ENCODE measurements at regions not wholly inside any gene's neighbourhood (a gene's known extent, or its start where the extent isn't known, plus 50 kb on each side); places are given as distances from the start of the nearest gene placed in this dataset.

- no peak overlapping the region for H3K27ac ChIP-seq (ENCODE audit: insufficient read depth, low read depth, low read length)
- intact Hi-C loops (cut with micrococcal nuclease), result no loop called here
- DNase-seq (ENCODE audit: low read depth, low spot score) (peak; percentile 42), FAIRE-seq (no peak)
- POLR2A ChIA-PET, result no interaction called here
- dilution Hi-C loops (cut with MboI; ENCODE audit: extremely low pct_ligation_motif_present, low sequenced_read_pairs), result no loop called here
- CTCF ChIA-PET, result interaction anchor here (1.1 kb wide), 1 partner anchor 14 kb away, joined by 4 read pairs; no protein-coding TSS in a partner anchor
- H3K27me3 ChIP-seq (ENCODE audit: control insufficient read depth in 2 of 2, insufficient read depth in 2 of 2, low read length in 2 of 2), result no peaks in the 10 kb centered on the region
- H3K4me2 ChIP-seq (ENCODE audit: insufficient read depth, low read length), result no peak overlapping the region
- no peaks in the 10 kb centered on the region for H3K9me1 ChIP-seq (replicated peaks; ENCODE audit: control insufficient read depth, extremely low read depth, insufficient read depth, low read length)
- TF ChIP-seq MYC (IDR thresholded peaks at IDR 0.05; ENCODE audit: low read depth, low read length), result no peak
- no peak for TF ChIP-seq FOS (IDR thresholded peaks at IDR 0.05; ENCODE audit: borderline replicate concordance, insufficient read depth, low read length)
- TF ChIP-seq JUN (IDR thresholded peaks at IDR 0.05; ENCODE audit: borderline replicate concordance, insufficient read depth, insufficient read length, low read depth), result no peak
- TF ChIP-seq EZH2 (IDR thresholded peaks at IDR 0.05; ENCODE audit: borderline replicate concordance, low read depth, low read length, severe bottlenecking), result no peak
- no peak for TF ChIP-seq POLR2A (IDR thresholded peaks at IDR 0.05; ENCODE audit: low read depth, low read length)
- no peak for TF ChIP-seq GATA2 (IDR thresholded peaks at IDR 0.05; ENCODE audit: insufficient read depth, insufficient read length, low read depth, low read length)
- TF ChIP-seq MAX (IDR thresholded peaks at IDR 0.05; ENCODE audit: insufficient read depth, insufficient read length), result no peak
- TF ChIP-seq, protein P1, sequence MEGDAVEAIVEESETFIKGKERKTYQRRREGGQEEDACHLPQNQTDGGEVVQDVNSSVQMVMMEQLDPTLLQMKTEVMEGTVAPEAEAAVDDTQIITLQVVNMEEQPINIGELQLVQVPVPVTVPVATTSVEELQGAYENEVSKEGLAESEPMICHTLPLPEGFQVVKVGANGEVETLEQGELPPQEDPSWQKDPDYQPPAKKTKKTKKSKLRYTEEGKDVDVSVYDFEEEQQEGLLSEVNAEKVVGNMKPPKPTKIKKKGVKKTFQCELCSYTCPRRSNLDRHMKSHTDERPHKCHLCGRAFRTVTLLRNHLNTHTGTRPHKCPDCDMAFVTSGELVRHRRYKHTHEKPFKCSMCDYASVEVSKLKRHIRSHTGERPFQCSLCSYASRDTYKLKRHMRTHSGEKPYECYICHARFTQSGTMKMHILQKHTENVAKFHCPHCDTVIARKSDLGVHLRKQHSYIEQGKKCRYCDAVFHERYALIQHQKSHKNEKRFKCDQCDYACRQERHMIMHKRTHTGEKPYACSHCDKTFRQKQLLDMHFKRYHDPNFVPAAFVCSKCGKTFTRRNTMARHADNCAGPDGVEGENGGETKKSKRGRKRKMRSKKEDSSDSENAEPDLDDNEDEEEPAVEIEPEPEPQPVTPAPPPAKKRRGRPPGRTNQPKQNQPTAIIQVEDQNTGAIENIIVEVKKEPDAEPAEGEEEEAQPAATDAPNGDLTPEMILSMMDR (IDR thresholded peaks at IDR 0.05; ENCODE audit: extremely low read depth in 1 of 2, insufficient read depth in 1 of 2, low read depth in 1 of 2, low read length in 2 of 2), result no peak
- TF ChIP-seq POLR2AphosphoS5 (IDR thresholded peaks at IDR 0.05; ENCODE audit: insufficient read depth, low read depth, low read length), result no peak
- no TSS peak for BruUV-seq (replicated peaks)
- no peaks in the 10 kb centered on the region for H4K20me1 ChIP-seq (replicated peaks; ENCODE audit: control insufficient read depth, extremely low read depth, insufficient read depth, low read length)
- H3K79me2 ChIP-seq (ENCODE audit: control insufficient read depth, insufficient read depth, low read length), result no peaks in the 10 kb centered on the region
- H3K9ac ChIP-seq (replicated peaks; ENCODE audit: extremely low read depth, insufficient read depth, low read length), result no peak overlapping the region
- H2AFZ ChIP-seq (ENCODE audit: low read depth, low read length), result peak overlapping the region; percentile 28
- H3K9me3 ChIP-seq (replicated peaks; ENCODE audit: control insufficient read depth, insufficient read depth, low read length), result no peaks in the 10 kb centered on the region
- H3K4me3 ChIP-seq (replicated peaks in 1 of 3; ENCODE audit: insufficient read depth in 1 of 3, low read depth in 1 of 3, low read length in 3 of 3), result no peak overlapping the region
- no peaks in the 10 kb centered on the region for H3K36me3 ChIP-seq (ENCODE audit: control insufficient read depth in 2 of 2, extremely low read depth in 1 of 2, insufficient read depth in 2 of 2, low read length in 2 of 2)
- H3K4me1 ChIP-seq (ENCODE audit: control insufficient read depth, extremely low read depth, insufficient read depth, low read length), result no peaks in the 10 kb centered on the region
Measured at GRCh38 chr7:79820387-79820786, 314.2 kb upstream of the GNAI1 start.

Measured in endothelial cell of umbilical vein (primary cell).